ENCODE measurements at regions not wholly inside any gene's neighbourhood (a gene's known extent, or its start where the extent isn't known, plus 50 kb on each side); places are given as distances from the start of the nearest gene placed in this dataset.
A peak's percentile ranks its signal among the peaks of the same experiment; 100 is the strongest.

GRCh38 chr18:38022234-38022633 lies 456.6 kb upstream of the CELF4 start:
- no peak for DNase-seq
- H3K36me3 ChIP-seq (ENCODE audit: control insufficient read depth, insufficient read depth, low read length), result no peaks in the 10 kb centered on the region
- Mint-ChIP-seq H3K9me3 (no peaks in the 10 kb centered on the region), H3K27me3 (ENCODE audit: insufficient read depth) (peaks cover 1% of the 10 kb centered on the region), H3K4me1 (peaks cover 7% of the 10 kb centered on the region), H3K27ac (no peak overlapping the region), H3K4me3 (no peak overlapping the region), H3K36me3 (ENCODE audit: low read depth) (no peaks in the 10 kb centered on the region)
- H3K4me1 ChIP-seq (ENCODE audit: control insufficient read depth, insufficient read depth, low read length), result peaks cover 5% of the 10 kb centered on the region
- H3K27me3 ChIP-seq (ENCODE audit: control insufficient read depth, insufficient read depth, low read length, poor library complexity, severe bottlenecking), result no peaks in the 10 kb centered on the region
- no peaks in the 10 kb centered on the region for H3K9me3 ChIP-seq (ENCODE audit: control insufficient read depth, low read length)
- H3K27ac ChIP-seq (ENCODE audit: low read depth, low read length), result no peak overlapping the region
- no peak overlapping the region for H3K4me3 ChIP-seq (ENCODE audit: low read length)
- 73 to 77% methylated on average over 2 to 4 of the region's 4 CpGs for WGBS, 2 experiments (ENCODE audit: insufficient coverage in 1 of 2, insufficient read length in 1 of 2)
- TF ChIP-seq CTCF (conservative IDR thresholded peaks at IDR 0.05), result no peak
- no peak overlapping the region for H3K9ac ChIP-seq (ENCODE audit: extremely low read depth, low read length, poor library complexity, severe bottlenecking)

DNA sequence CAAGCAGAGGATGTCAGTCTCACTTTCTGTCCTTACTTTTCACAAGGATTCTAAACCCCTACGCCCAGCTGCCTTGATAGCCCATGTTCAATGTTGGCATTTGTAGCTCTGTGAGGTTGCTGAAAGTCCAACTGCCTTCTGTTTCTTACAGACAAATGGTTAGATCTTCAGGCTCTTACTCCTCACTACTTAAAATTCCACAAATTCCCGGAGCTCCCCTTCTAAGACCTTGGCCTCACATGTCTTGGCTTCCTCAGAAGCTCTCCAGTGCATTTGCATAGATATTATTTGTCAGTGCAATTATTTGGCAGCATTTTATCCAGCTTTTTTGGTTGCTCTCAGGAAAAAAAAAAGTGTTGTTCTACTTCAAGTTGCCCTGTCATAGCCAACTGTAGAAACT lies 453.7 kb upstream of the CELF4 start:
- no peak for DNase-seq
- Histone ChIP-seq H3K27ac (ENCODE audit: low read depth, low read length) (no peak overlapping the region), H3K27me3 (ENCODE audit: control insufficient read depth, insufficient read depth, low read length, poor library complexity, severe bottlenecking) (no peaks in the 10 kb centered on the region), H3K4me1 (ENCODE audit: control insufficient read depth, insufficient read depth, low read length) (peaks cover 5% of the 10 kb centered on the region), H3K9me3 (ENCODE audit: control insufficient read depth, low read length) (no peaks in the 10 kb centered on the region), H3K4me3 (ENCODE audit: low read length) (peak overlapping the region; percentile 51), H3K9ac (ENCODE audit: extremely low read depth, low read length, poor library complexity, severe bottlenecking) (no peak overlapping the region), H3K36me3 (ENCODE audit: control insufficient read depth, insufficient read depth, low read length) (no peaks in the 10 kb centered on the region)
- Mint-ChIP-seq H3K4me3 (no peak overlapping the region), H3K4me1 (peaks cover 7% of the 10 kb centered on the region), H3K36me3 (ENCODE audit: low read depth) (no peaks in the 10 kb centered on the region), H3K27ac (peak overlapping the region; percentile 13), H3K9me3 (peaks cover 4% of the 10 kb centered on the region), H3K27me3 (ENCODE audit: insufficient read depth) (no peaks in the 10 kb centered on the region)
- 66 to 85% methylated on average over 2 of the region's 2 CpGs for WGBS, 2 experiments (ENCODE audit: insufficient coverage in 1 of 2, insufficient read length in 1 of 2)
- TF ChIP-seq CTCF (conservative IDR thresholded peaks at IDR 0.05), result no peak

DNA sequence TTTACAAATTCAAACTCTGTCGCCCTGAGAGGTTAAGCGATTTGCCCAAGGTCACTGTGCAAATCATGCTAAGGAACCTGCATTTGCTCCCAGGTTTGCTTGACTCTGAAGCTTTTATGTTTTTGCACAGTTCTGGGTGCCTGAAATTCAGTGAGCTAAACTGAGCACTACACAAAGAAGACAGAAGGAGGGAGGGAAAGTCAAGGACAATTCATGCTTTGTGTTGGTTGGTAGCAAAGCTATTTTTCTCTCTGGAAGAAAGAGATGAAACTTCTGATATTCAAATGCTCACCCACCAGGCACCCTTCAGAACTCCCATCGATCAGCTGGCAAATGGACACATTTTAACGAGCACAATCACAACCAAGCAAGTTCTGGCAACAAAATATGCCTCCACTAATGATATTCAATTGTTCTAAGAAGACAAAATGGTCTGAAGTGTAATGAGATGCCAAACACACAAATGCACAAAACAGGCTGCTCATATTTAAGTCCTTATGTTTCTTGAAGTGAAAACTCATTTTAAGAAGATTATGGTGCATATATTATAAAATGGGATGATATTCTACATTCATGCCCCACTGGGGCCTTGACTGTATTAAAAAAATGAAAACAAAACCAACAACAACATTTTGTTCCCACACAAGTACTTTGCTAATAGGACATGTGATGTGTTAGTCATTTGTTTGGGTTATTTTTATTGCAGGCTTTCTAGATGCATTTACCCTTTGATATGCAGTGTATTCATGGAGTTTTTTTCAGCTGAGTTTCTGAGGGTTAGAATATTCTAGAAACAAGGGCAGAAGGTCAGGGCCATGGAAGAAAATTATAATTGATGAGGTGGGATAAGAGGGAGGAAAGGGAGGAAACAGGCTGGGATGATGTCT lies 445.6 kb upstream of the CELF4 start:
- no peak overlapping the region for H3K4me3 Mint-ChIP-seq
- H3K27ac Mint-ChIP-seq, result no peak overlapping the region
- Histone ChIP-seq H3K4me3 (ENCODE audit: low read length) (no peak overlapping the region), H3K27ac (ENCODE audit: low read depth, low read length) (no peak overlapping the region), H3K9me3 (ENCODE audit: control insufficient read depth, low read length) (no peaks in the 10 kb centered on the region), H3K27me3 (ENCODE audit: control insufficient read depth, insufficient read depth, low read length, poor library complexity, severe bottlenecking) (no peaks in the 10 kb centered on the region), H3K36me3 (ENCODE audit: control insufficient read depth, insufficient read depth, low read length) (no peaks in the 10 kb centered on the region), H3K4me1 (ENCODE audit: control insufficient read depth, insufficient read depth, low read length) (peaks cover 6% of the 10 kb centered on the region), H3K9ac (ENCODE audit: extremely low read depth, low read length, poor library complexity, severe bottlenecking) (no peak overlapping the region)
- WGBS, 2 experiments (ENCODE audit: insufficient coverage in 1 of 2, insufficient read length in 1 of 2), result 77 to 80% methylated on average over 2 to 4 of the region's 4 CpGs
- peaks cover 4% of the 10 kb centered on the region for H3K9me3 Mint-ChIP-seq
- no peak for TF ChIP-seq CTCF (conservative IDR thresholded peaks at IDR 0.05)
- no peaks in the 10 kb centered on the region for H3K27me3 Mint-ChIP-seq (ENCODE audit: insufficient read depth)
- no peaks in the 10 kb centered on the region for H3K36me3 Mint-ChIP-seq (ENCODE audit: low read depth)
- peaks cover 17% of the 10 kb centered on the region for H3K4me1 Mint-ChIP-seq
- no peak for DNase-seq

All from endodermal cell (in vitro differentiated cells).